ENCODE measurements at regions not wholly inside any gene's neighbourhood (a gene's known extent, or its start where the extent isn't known, plus 50 kb on each side); places are given as distances from the start of the nearest gene placed in this dataset.

DNA sequence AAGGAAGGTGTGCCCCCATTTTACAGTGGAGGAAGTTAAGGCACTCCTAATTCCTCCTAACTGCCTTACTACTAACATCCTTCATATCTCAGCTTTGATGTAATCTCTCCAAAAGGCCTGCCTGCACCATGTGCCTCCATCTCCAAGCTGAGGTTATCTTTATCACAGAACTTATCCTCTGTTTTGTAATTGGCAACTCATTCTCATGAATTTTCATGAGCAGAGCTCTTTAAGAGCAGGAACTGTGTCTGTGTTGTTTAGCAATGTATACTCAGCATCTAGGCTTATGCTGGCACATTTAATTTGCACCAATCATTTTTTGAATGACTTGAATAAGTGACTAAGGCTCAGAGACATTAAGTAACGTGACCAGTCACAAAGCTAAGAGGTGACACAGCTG, 147.9 kb upstream of the VLDLR start:
- Histone ChIP-seq H3K79me2 (ENCODE audit: insufficient read depth, low read length) (no peaks in the 10 kb centered on the region), H3F3A (ENCODE audit: low read depth) (no peaks in the 10 kb centered on the region), H3K9ac (ENCODE audit: low read depth, low read length, poor library complexity, severe bottlenecking) (no peak overlapping the region), H3K36me3 (ENCODE audit: insufficient read depth, low read length) (no peaks in the 10 kb centered on the region), H3K4me3 (ENCODE audit: low read length, poor library complexity, severe bottlenecking) (no peak overlapping the region), H3K9me2 (replicated peaks; ENCODE audit: low read depth, low read length) (no peaks in the 10 kb centered on the region), H3K27me3 (ENCODE audit: insufficient read depth, low read length, poor library complexity, severe bottlenecking) (no peaks in the 10 kb centered on the region), H3K4me1 (ENCODE audit: insufficient read depth, low read length, poor library complexity, severe bottlenecking) (peaks cover 4% of the 10 kb centered on the region), H3K9me3 (ENCODE audit: insufficient read depth, low read depth, low read length) (no peaks in the 10 kb centered on the region), H2AFZ (ENCODE audit: low read length) (no peak overlapping the region), H3K4me2 (ENCODE audit: low read depth, low read length, poor library complexity, severe bottlenecking) (no peak overlapping the region), H4K20me1 (ENCODE audit: insufficient read depth, low read length, poor library complexity, severe bottlenecking) (no peaks in the 10 kb centered on the region)
- no peak for TF ChIP-seq EZH2phosphoT487 (IDR thresholded peaks at IDR 0.05; ENCODE audit: borderline replicate concordance)
- TF ChIP-seq, protein P1, sequence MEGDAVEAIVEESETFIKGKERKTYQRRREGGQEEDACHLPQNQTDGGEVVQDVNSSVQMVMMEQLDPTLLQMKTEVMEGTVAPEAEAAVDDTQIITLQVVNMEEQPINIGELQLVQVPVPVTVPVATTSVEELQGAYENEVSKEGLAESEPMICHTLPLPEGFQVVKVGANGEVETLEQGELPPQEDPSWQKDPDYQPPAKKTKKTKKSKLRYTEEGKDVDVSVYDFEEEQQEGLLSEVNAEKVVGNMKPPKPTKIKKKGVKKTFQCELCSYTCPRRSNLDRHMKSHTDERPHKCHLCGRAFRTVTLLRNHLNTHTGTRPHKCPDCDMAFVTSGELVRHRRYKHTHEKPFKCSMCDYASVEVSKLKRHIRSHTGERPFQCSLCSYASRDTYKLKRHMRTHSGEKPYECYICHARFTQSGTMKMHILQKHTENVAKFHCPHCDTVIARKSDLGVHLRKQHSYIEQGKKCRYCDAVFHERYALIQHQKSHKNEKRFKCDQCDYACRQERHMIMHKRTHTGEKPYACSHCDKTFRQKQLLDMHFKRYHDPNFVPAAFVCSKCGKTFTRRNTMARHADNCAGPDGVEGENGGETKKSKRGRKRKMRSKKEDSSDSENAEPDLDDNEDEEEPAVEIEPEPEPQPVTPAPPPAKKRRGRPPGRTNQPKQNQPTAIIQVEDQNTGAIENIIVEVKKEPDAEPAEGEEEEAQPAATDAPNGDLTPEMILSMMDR (conservative IDR thresholded peaks at IDR 0.05; ENCODE audit: low read length) = no peak

- H3F3A ChIP-seq (ENCODE audit: low read depth) = no peaks in the 10 kb centered on the region
- no peaks in the 10 kb centered on the region for H3K9me3 ChIP-seq (ENCODE audit: insufficient read depth, low read depth, low read length)
- no peaks in the 10 kb centered on the region for H3K36me3 ChIP-seq (ENCODE audit: insufficient read depth, low read length)
- no peak overlapping the region for H3K9ac ChIP-seq (ENCODE audit: low read depth, low read length, poor library complexity, severe bottlenecking)
- no peak overlapping the region for H3K4me2 ChIP-seq (ENCODE audit: low read depth, low read length, poor library complexity, severe bottlenecking)
- no peak overlapping the region for H2AFZ ChIP-seq (ENCODE audit: low read length)
- H3K9me2 ChIP-seq (replicated peaks; ENCODE audit: low read depth, low read length) = no peaks in the 10 kb centered on the region
- no peaks in the 10 kb centered on the region for H4K20me1 ChIP-seq (ENCODE audit: insufficient read depth, low read length, poor library complexity, severe bottlenecking)
- no peak overlapping the region for H3K4me3 ChIP-seq (ENCODE audit: low read length, poor library complexity, severe bottlenecking)
- no peaks in the 10 kb centered on the region for H3K4me1 ChIP-seq (ENCODE audit: insufficient read depth, low read length, poor library complexity, severe bottlenecking)
- TF ChIP-seq EZH2phosphoT487 (IDR thresholded peaks at IDR 0.05; ENCODE audit: borderline replicate concordance) = no peak
- TF ChIP-seq, protein P1 (conservative IDR thresholded peaks at IDR 0.05; ENCODE audit: low read length) = no peak
- no peaks in the 10 kb centered on the region for H3K27me3 ChIP-seq (ENCODE audit: insufficient read depth, low read length, poor library complexity, severe bottlenecking)
- H3K79me2 ChIP-seq (ENCODE audit: insufficient read depth, low read length) = no peaks in the 10 kb centered on the region
Observed at GRCh38 chr9:2477755-2478154, 143.8 kb upstream of the VLDLR start.

DNA sequence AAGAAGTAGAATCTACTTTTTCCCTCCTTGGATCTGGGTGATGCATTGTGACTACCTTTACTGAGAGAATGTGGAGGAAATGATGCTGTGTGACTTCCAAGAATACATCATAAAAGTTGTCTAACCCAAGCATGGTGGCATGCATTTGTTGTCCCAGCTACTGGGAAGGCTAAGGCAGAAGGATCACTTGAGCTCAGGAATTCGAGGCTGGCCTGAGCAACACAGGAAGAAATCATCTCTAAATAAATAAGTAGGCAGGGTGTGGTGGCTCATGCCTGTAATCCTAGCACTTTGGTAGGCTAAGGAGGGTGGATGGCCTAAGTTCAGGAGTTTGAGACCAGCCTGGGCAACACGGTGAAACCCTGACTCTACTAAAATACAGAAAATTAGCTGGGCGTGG, 143.2 kb upstream of the VLDLR start:
- TF ChIP-seq, protein P1 (conservative IDR thresholded peaks at IDR 0.05; ENCODE audit: low read length) = no peak
- no peak overlapping the region for H3K4me2 ChIP-seq (ENCODE audit: low read depth, low read length, poor library complexity, severe bottlenecking)
- H3K36me3 ChIP-seq (ENCODE audit: insufficient read depth, low read length) = no peaks in the 10 kb centered on the region
- no peaks in the 10 kb centered on the region for H3K9me3 ChIP-seq (ENCODE audit: insufficient read depth, low read depth, low read length)
- H3K4me3 ChIP-seq (ENCODE audit: low read length, poor library complexity, severe bottlenecking) = no peak overlapping the region
- no peaks in the 10 kb centered on the region for H3F3A ChIP-seq (ENCODE audit: low read depth)
- H3K27me3 ChIP-seq (ENCODE audit: insufficient read depth, low read length, poor library complexity, severe bottlenecking) = no peaks in the 10 kb centered on the region
- no peaks in the 10 kb centered on the region for H4K20me1 ChIP-seq (ENCODE audit: insufficient read depth, low read length, poor library complexity, severe bottlenecking)
- H3K4me1 ChIP-seq (ENCODE audit: insufficient read depth, low read length, poor library complexity, severe bottlenecking) = no peaks in the 10 kb centered on the region
- no peak overlapping the region for H3K9ac ChIP-seq (ENCODE audit: low read depth, low read length, poor library complexity, severe bottlenecking)
- no peaks in the 10 kb centered on the region for H3K9me2 ChIP-seq (replicated peaks; ENCODE audit: low read depth, low read length)
- H3K79me2 ChIP-seq (ENCODE audit: insufficient read depth, low read length) = no peaks in the 10 kb centered on the region
- no peak overlapping the region for H2AFZ ChIP-seq (ENCODE audit: low read length)

Data from Loucy (cell line).